ENCODE measurements at regions not wholly inside any gene's neighbourhood (a gene's known extent, or its start where the extent isn't known, plus 50 kb on each side); places are given as distances from the start of the nearest gene placed in this dataset.

GRCh38 chr19:41495589-41495988, 52.6 kb downstream of the ERICH4 start:
- DNase-seq (ENCODE audit: low spot score in 2 of 2): no peak
- Histone ChIP-seq H3K27me3 (no peaks in the 10 kb centered on the region), H3K4me1 (no peaks in the 10 kb centered on the region), H3K4me3 (no peak overlapping the region), H3K36me3 (no peaks in the 10 kb centered on the region), H3K27ac (no peak overlapping the region), H3K9me3 (no peaks in the 10 kb centered on the region)
- intact Hi-C loops (cut with DNase I): no loop called here
- no peak for TF ChIP-seq CTCF (IDR thresholded peaks at IDR 0.05)

- peak overlapping the region; percentile 18 to 53 for H3K27ac ChIP-seq
- H3K4me1 ChIP-seq: no peaks in the 10 kb centered on the region
- DNase-seq (ENCODE audit: low spot score in 2 of 2): no peak
- H3K27me3 ChIP-seq: no peaks in the 10 kb centered on the region
- intact Hi-C loops (cut with DNase I): no loop called here
- H3K36me3 ChIP-seq: no peaks in the 10 kb centered on the region
- H3K4me3 ChIP-seq: peak overlapping the region in 1 of 2 donors; percentile 35
- no peak for TF ChIP-seq CTCF (IDR thresholded peaks at IDR 0.05)
- H3K9me3 ChIP-seq: no peaks in the 10 kb centered on the region
Observed at GRCh38 chr19:41499899-41500298, 56.9 kb downstream of the ERICH4 start.

- TF ChIP-seq CTCF (IDR thresholded peaks at IDR 0.05): no peak
- Histone ChIP-seq H3K4me1 (no peaks in the 10 kb centered on the region), H3K27ac (peak overlapping the region; percentile 18 to 53), H3K4me3 (peak overlapping the region in 1 of 2 donors; percentile 35), H3K27me3 (no peaks in the 10 kb centered on the region), H3K36me3 (no peaks in the 10 kb centered on the region), H3K9me3 (no peaks in the 10 kb centered on the region)
- DNase-seq (ENCODE audit: low spot score in 2 of 2): no peak
- intact Hi-C loops (cut with DNase I): no loop called here
Observed at GRCh38 chr19:41500443-41500842, 57.5 kb downstream of the ERICH4 start.

GRCh38 chr19:41501854-41502253, 58.9 kb downstream of the ERICH4 start:
- TF ChIP-seq CTCF (IDR thresholded peaks at IDR 0.05): no peak
- no peak for DNase-seq (ENCODE audit: low spot score in 2 of 2)
- Histone ChIP-seq H3K4me1 (no peaks in the 10 kb centered on the region), H3K36me3 (no peaks in the 10 kb centered on the region), H3K27ac (no peak overlapping the region), H3K4me3 (no peak overlapping the region), H3K9me3 (no peaks in the 10 kb centered on the region), H3K27me3 (no peaks in the 10 kb centered on the region)
- intact Hi-C loops (cut with DNase I): no loop called here

GRCh38 chr19:41505105-41505504, 62.1 kb downstream of the ERICH4 start:
- no peak for DNase-seq (ENCODE audit: low spot score in 2 of 2)
- no peaks in the 10 kb centered on the region for H3K4me1 ChIP-seq
- no peak overlapping the region for H3K27ac ChIP-seq
- H3K36me3 ChIP-seq: no peaks in the 10 kb centered on the region
- H3K4me3 ChIP-seq: no peak overlapping the region
- no peak for TF ChIP-seq CTCF (IDR thresholded peaks at IDR 0.05)
- H3K9me3 ChIP-seq: no peaks in the 10 kb centered on the region
- H3K27me3 ChIP-seq: no peaks in the 10 kb centered on the region
- intact Hi-C loops (cut with DNase I): no loop called here

- TF ChIP-seq CTCF (IDR thresholded peaks at IDR 0.05): no peak
- DNase-seq (ENCODE audit: low spot score in 2 of 2): no peak
- H3K27me3 ChIP-seq: no peaks in the 10 kb centered on the region
- H3K4me3 ChIP-seq: no peak overlapping the region
- H3K36me3 ChIP-seq: no peaks in the 10 kb centered on the region
- no peaks in the 10 kb centered on the region for H3K9me3 ChIP-seq
- H3K4me1 ChIP-seq: no peaks in the 10 kb centered on the region
- H3K27ac ChIP-seq: no peak overlapping the region
- intact Hi-C loops (cut with DNase I): no loop called here
Observed at GRCh38 chr19:41510484-41510883, 65.5 kb upstream of the CEACAM21 start.

Measured in ascending aorta (tissue), 2 donors.